SK-N-MC (cell line): ENCODE measurements at regions not wholly inside any gene's neighbourhood (a gene's known extent, or its start where the extent isn't known, plus 50 kb on each side); places are given as distances from the start of the nearest gene placed in this dataset.

Experiments used
- EZH2 ChIP-seq: fragments of 200-600 bp; sonication (generic); IDR thresholded peaks from one replicate; pipeline ENCODE4 v1.6.1; 2017; ENCODE audit warnings: antibody characterized with exemption
- POLR2AphosphoS5 ChIP-seq: IDR thresholded peaks from 2 replicates; pipeline ENCODE4 v1.6.1; 2012; ENCODE audit warnings: mild to moderate bottlenecking, low read depth, low read length, borderline replicate concordance

DNA sequence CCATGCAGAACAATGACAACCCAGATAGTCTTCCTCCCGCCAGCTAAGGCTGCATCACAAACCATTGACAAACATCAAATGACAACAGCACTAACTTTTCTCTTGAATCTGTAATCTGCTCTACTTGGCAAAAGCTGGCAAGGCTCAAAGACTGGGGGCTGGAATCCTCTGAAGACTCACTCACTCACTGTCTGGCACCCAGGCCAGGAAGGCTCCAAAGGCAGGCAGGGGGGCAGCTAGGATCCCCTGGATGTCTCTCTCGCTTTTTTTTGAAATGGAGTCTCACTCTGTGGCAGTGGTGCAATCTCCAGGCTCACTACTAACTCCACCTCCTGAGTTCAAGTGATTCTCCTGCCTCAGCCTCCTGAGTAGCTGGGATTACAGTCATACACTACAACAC, 159.7 kb upstream of the GPR26 start:
- TF ChIP-seq EZH2 (no peak), POLR2AphosphoS5 (no peak)
